K562 (cell line): ENCODE measurements at regions not wholly inside any gene's neighbourhood (a gene's known extent, or its start where the extent isn't known, plus 50 kb on each side); places are given as distances from the start of the nearest gene placed in this dataset.

Source experiments
- ATAC-seq: fragments of 200-7000 bp; cut with Tn5 transposase; 3 replicates; pipeline ENCODE4 v1.9.1; 2020; ENCODE audit warnings: moderate library complexity
- BruUV-seq: library from RNA; stranded (reverse); fragments of 400-500 nt; replicated peaks from 2 replicates; lab custom pipeline; 2021; lab: Mats Ljungman, UMichigan
- CTCF ChIA-PET: fragments of 300-600 bp; formaldehyde crosslinking; extraction: SDS; loops from one replicate; lab custom pipeline; 2021; ENCODE audit warnings: low intra/inter-chr PET ratio; lab: Yijun Ruan, JAX
- POLR2A ChIA-PET: fragments of 300-600, 350-650 bp; sonication (Branson Sonifier 250); formaldehyde crosslinking; extraction: SDS; loops from one replicate; lab custom pipeline; 2021; ENCODE audit warnings: antibody characterized with exemption, inconsistent platforms; lab: Yijun Ruan, JAX
- DNase-seq, 4 experiments: peaks; one replicate each; pipeline versions ENCODE4 v3.0.0 to v3.0.0-alpha.2; 2011 to 2018; ENCODE audit warnings: low spot score in 3 of 4, mixed read lengths in 3 of 4; ENCODE audit errors: extremely low read depth in 1 of 4
- FAIRE-seq: peaks from 2 replicates; lab custom pipeline; 2011; peaks lifted over from hg19 to GRCh38; lab: Jason Lieb, UNC
- H2AFZ ChIP-seq: 2 replicates; pipeline ENCODE4 v1.6.0; 2011; ENCODE audit warnings: low read depth, low read length, control low read depth, inconsistent platforms
- H3K27ac ChIP-seq: fragments of 200-600 bp; 3 replicates; pipeline ENCODE4 v1.8.0; 2011; ENCODE audit warnings: low read depth, mild to moderate bottlenecking, control low read depth, inconsistent platforms, low read length, moderate library complexity, mixed read lengths; ENCODE audit errors: extremely low read depth
- H3K27me3 ChIP-seq, 2 experiments: fragments of 300-600 bp in 1 of 2; 2 replicates in 1 of 2; 3 replicates in 1 of 2; pipeline versions ENCODE4 v1.6.0 to v1.8.0; 2011; ENCODE audit warnings: inconsistent platforms in 2 of 2, low read length in 2 of 2, mild to moderate bottlenecking in 1 of 2, mixed read lengths in 1 of 2, moderate library complexity in 1 of 2; ENCODE audit not compliant: control insufficient read depth in 2 of 2, insufficient read depth in 2 of 2
- H3K36me3 ChIP-seq: fragments of 300-600 bp; 3 replicates; pipeline ENCODE4 v1.8.0; 2011; ENCODE audit warnings: mild to moderate bottlenecking, low read length, inconsistent platforms; ENCODE audit not compliant: control insufficient read depth, insufficient read depth
- H3K4me1 ChIP-seq, 2 experiments: fragments of 200-600 bp in 1 of 2; replicated peaks in 1 of 2; 2 replicates in 1 of 2; 3 replicates in 1 of 2; pipeline versions ENCODE4 v1.5.1 to v1.8.0; 2011; ENCODE audit warnings: inconsistent platforms in 2 of 2, low read length in 2 of 2, mild to moderate bottlenecking in 1 of 2, mixed read lengths in 1 of 2, moderate library complexity in 1 of 2; ENCODE audit not compliant: control insufficient read depth in 2 of 2, insufficient read depth in 2 of 2
- H3K4me2 ChIP-seq: 2 replicates; pipeline ENCODE4 v1.6.1; 2011; ENCODE audit warnings: low read length, control low read depth, inconsistent platforms, mixed read lengths; ENCODE audit not compliant: insufficient read depth
- H3K4me3 ChIP-seq: fragments of 200-600 bp; sonication (generic), shearing (Covaris generic); 2 replicates; pipeline ENCODE4 v1.5.1; 2016; ENCODE audit warnings: control low read depth, inconsistent platforms
- H3K79me2 ChIP-seq: fragments of 200-600 bp; 3 replicates; pipeline ENCODE4 v1.8.0; 2011; ENCODE audit warnings: low read length, inconsistent platforms; ENCODE audit not compliant: control insufficient read depth, insufficient read depth
- H3K9ac ChIP-seq, 2 experiments: 2 replicates each; pipeline versions ENCODE4 v1.6.0 to v1.6.1; 2011; ENCODE audit warnings: low read depth in 2 of 2, low read length in 2 of 2, control low read depth in 1 of 2, inconsistent platforms in 1 of 2, mild to moderate bottlenecking in 1 of 2, mixed read lengths in 1 of 2; ENCODE audit not compliant: insufficient read depth in 1 of 2
- H3K9me1 ChIP-seq: one replicate; pipeline ENCODE4 v1.6.0; 2011; ENCODE audit warnings: inconsistent platforms, mild to moderate bottlenecking, low read length, moderate library complexity; ENCODE audit not compliant: control insufficient read depth, insufficient read depth
- H3K9me3 ChIP-seq: replicated peaks from 2 replicates; pipeline ENCODE4 v1.5.1; 2011; ENCODE audit warnings: low read depth, low read length, inconsistent platforms; ENCODE audit not compliant: control insufficient read depth, insufficient read depth
- H4K20me1 ChIP-seq: replicated peaks from 2 replicates; pipeline ENCODE4 v1.6.1; 2011; ENCODE audit warnings: low read length, inconsistent platforms, mixed read lengths; ENCODE audit not compliant: control insufficient read depth, insufficient read depth
- FOXK2 ChIP-seq, 2 experiments: fragments of 450-650 bp; IDR thresholded peaks in 1 of 2; conservative IDR thresholded peaks in 1 of 2; 2 replicates each; pipeline ENCODE4 v1.6.1; 2016; ENCODE audit warnings: low read depth in 2 of 2, mild to moderate bottlenecking in 1 of 2
- MAFF ChIP-seq: IDR thresholded peaks from 2 replicates; pipeline ENCODE4 v1.6.1; 2012; ENCODE audit warnings: low read length, improper control_type of control experiment
- RBM15 ChIP-seq: fragments of 200-400 bp; formaldehyde crosslinking; IDR thresholded peaks from 2 replicates; pipeline ENCODE4 v1.6.1; 2018; ENCODE audit warnings: mild to moderate bottlenecking, low read length, moderate library complexity; ENCODE audit not compliant: insufficient read depth
- TCF3 ChIP-seq: sonication (generic); formaldehyde crosslinking; IDR thresholded peaks from 2 replicates; pipeline ENCODE4 v1.4.0; 2020; ENCODE audit warnings: mild to moderate bottlenecking, missing genetic modification reagents
- ZKSCAN3 ChIP-seq: fragments of 250-450 bp; sonication (Bioruptor Pico); IDR thresholded peaks from 2 replicates; pipeline ENCODE4 v1.4.0; 2020
- ZNF644 ChIP-seq: fragments of 200-800 bp; sonication (Bioruptor generic); IDR thresholded peaks from 2 replicates; pipeline ENCODE4 v1.6.1; 2016; ENCODE audit warnings: low read depth, missing genetic modification characterization, missing compliant biosample characterization
- ZNF76 ChIP-seq: fragments of 250-450 bp; sonication (Bioruptor Pico); IDR thresholded peaks from 2 replicates; pipeline ENCODE4 v1.4.0; 2020; ENCODE audit warnings: mild to moderate bottlenecking, moderate library complexity, borderline replicate concordance
- whole genome bisulfite sequencing: fragments of 100-300 bp; shearing (Covaris generic); methylation state at CpG from one replicate; pipeline ENCODE4 v1.1.6; 2016; ENCODE audit warnings: low coverage, mixed read lengths; ENCODE audit not compliant: insufficient coverage; ENCODE audit errors: missing lambda C conversion rate; 5-methylcytosine and 5-hydroxymethylcytosine counted together
- in situ Hi-C: fragments of 300-500 bp; cut with MboI; formaldehyde crosslinking; loops from 4 replicates; pipeline ENCODE4 v1.15.0; 2018; ENCODE audit warnings: inconsistent platforms, mixed read lengths
- intact Hi-C: fragments of 100-400 bp; cut with micrococcal nuclease; formaldehyde crosslinking; loops from 2 replicates; pipeline ENCODE4 v1.14.2; 2022
- TF ChIP-seq, protein P1 (sequence below), 2 experiments: fragments of 450-650 bp; IDR thresholded peaks; 2 replicates each; pipeline ENCODE4 v1.6.1; 2018; ENCODE audit warnings: mild to moderate bottlenecking in 2 of 2, low read depth in 1 of 2; ENCODE audit not compliant: partially characterized antibody in 2 of 2

DNA sequence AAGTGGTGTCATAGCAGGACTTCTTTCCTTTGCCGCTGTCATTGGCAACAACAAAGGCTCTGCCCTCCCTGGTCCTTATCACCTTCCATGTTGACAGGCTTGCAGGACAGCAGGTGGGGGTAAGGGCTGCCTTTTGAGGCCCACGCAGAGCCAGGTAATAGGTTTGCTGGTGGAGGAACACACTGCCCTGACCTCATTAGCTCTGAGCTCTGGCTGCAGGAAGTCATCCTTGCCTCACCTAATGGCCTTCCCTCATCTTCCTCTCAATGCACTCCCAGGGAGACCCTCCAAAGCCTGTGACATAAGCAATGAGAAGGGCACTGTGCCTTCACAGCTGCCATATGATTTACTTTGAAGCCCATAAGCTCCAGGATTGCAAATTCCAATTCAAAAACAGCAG lies 1205.2 kb upstream of the AUTS2 start:
- in situ Hi-C loops (no loop called here), intact Hi-C loops (no loop called here)
- Histone ChIP-seq H3K79me2 (no peaks in the 10 kb centered on the region), H3K4me2 (no peak overlapping the region), H3K9me3 (no peaks in the 10 kb centered on the region), H3K36me3 (no peaks in the 10 kb centered on the region), H3K4me1 (no peaks in the 10 kb centered on the region), H3K27me3 (no peaks in the 10 kb centered on the region), H3K27ac (no peak overlapping the region), H2AFZ (no peak overlapping the region), H4K20me1 (no peaks in the 10 kb centered on the region), H3K9ac (no peak overlapping the region), H3K4me3 (no peak overlapping the region), H3K9me1 (no peaks in the 10 kb centered on the region)
- CTCF ChIA-PET: no interaction called here
- POLR2A ChIA-PET: no interaction called here
- BruUV-seq: no TSS peak
- TF ChIP-seq MAFF (no peak), TCF3 (CRISPR knock-in tag) (no peak), RBM15 (no peak), ZNF644 (tag) (no peak), ZNF76 (CRISPR knock-in tag) (no peak), FOXK2 (conservative IDR thresholded peaks at IDR 0.05 in 1 of 2, IDR thresholded peaks at IDR 0.05 in 1 of 2; ENCODE audit: low read depth in 2 of 2) (no peak), ZKSCAN3 (no peak)
- TF ChIP-seq, protein P1, sequence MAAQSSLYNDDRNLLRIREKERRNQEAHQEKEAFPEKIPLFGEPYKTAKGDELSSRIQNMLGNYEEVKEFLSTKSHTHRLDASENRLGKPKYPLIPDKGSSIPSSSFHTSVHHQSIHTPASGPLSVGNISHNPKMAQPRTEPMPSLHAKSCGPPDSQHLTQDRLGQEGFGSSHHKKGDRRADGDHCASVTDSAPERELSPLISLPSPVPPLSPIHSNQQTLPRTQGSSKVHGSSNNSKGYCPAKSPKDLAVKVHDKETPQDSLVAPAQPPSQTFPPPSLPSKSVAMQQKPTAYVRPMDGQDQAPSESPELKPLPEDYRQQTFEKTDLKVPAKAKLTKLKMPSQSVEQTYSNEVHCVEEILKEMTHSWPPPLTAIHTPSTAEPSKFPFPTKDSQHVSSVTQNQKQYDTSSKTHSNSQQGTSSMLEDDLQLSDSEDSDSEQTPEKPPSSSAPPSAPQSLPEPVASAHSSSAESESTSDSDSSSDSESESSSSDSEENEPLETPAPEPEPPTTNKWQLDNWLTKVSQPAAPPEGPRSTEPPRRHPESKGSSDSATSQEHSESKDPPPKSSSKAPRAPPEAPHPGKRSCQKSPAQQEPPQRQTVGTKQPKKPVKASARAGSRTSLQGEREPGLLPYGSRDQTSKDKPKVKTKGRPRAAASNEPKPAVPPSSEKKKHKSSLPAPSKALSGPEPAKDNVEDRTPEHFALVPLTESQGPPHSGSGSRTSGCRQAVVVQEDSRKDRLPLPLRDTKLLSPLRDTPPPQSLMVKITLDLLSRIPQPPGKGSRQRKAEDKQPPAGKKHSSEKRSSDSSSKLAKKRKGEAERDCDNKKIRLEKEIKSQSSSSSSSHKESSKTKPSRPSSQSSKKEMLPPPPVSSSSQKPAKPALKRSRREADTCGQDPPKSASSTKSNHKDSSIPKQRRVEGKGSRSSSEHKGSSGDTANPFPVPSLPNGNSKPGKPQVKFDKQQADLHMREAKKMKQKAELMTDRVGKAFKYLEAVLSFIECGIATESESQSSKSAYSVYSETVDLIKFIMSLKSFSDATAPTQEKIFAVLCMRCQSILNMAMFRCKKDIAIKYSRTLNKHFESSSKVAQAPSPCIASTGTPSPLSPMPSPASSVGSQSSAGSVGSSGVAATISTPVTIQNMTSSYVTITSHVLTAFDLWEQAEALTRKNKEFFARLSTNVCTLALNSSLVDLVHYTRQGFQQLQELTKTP (IDR thresholded peaks at IDR 0.05; ENCODE audit: low read depth in 1 of 2, partially characterized antibody in 2 of 2): no peak
- DNase-seq: no peak
- ATAC-seq: no peak
- FAIRE-seq: no peak
- 0% methylated on average over 2 of the region's 2 CpGs for WGBS
